Transverse colon (tissue), 4 donors: ENCODE measurements at regions not wholly inside any gene's neighbourhood (a gene's known extent, or its start where the extent isn't known, plus 50 kb on each side); places are given as distances from the start of the nearest gene placed in this dataset.

Source experiments
- POLR2A ChIP-seq: fragments of 450-650 bp; IDR thresholded peaks from one replicate; pipeline ENCODE4 v1.6.1; 2016; ENCODE audit warnings: antibody characterized with exemption, mild to moderate bottlenecking, moderate library complexity
- POLR2AphosphoS5 ChIP-seq, 3 donors: sonication (generic); formaldehyde crosslinking; IDR thresholded peaks; one replicate each; pipeline ENCODE4 v1.6.1; 2016; ENCODE audit warnings: antibody characterized with exemption in 3 of 3
- TF ChIP-seq, protein P1 (sequence below), 5 experiments: fragments of 200-600 bp in 3 of 5; fragments of 450-650 bp in 2 of 5; sonication (generic) in 3 of 5; IDR thresholded peaks; 1 replicate in 2 of 5; 2 replicates in 3 of 5; pipeline ENCODE4 v1.5.1; 2016 to 2017; ENCODE audit warnings: antibody characterized with exemption in 5 of 5, inconsistent platforms in 3 of 5, mild to moderate bottlenecking in 2 of 5, moderate library complexity in 1 of 5

DNA sequence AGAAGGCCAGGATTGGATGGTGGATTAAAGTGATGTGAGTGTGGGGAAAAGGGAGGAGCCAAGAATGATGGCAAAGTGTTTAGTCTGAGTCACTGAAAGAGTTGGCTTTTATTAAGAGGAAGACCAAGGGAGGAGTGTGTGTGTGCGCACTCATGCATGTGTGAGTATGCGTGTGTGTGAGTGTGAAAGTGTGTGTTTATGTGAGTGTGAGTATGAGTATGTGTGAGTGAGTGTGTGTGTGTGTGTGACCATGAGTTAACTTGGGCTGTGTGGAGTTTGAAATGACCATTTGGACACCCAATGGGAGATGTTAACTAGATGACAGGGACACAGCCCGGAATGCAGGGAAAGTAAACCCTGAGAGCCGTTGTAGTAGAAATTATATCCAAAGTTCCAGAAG, 57.6 kb upstream of the EYA2 start:
- TF ChIP-seq, protein P1, sequence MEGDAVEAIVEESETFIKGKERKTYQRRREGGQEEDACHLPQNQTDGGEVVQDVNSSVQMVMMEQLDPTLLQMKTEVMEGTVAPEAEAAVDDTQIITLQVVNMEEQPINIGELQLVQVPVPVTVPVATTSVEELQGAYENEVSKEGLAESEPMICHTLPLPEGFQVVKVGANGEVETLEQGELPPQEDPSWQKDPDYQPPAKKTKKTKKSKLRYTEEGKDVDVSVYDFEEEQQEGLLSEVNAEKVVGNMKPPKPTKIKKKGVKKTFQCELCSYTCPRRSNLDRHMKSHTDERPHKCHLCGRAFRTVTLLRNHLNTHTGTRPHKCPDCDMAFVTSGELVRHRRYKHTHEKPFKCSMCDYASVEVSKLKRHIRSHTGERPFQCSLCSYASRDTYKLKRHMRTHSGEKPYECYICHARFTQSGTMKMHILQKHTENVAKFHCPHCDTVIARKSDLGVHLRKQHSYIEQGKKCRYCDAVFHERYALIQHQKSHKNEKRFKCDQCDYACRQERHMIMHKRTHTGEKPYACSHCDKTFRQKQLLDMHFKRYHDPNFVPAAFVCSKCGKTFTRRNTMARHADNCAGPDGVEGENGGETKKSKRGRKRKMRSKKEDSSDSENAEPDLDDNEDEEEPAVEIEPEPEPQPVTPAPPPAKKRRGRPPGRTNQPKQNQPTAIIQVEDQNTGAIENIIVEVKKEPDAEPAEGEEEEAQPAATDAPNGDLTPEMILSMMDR (IDR thresholded peaks at IDR 0.05), result no peak
- TF ChIP-seq POLR2AphosphoS5 (IDR thresholded peaks at IDR 0.05), result no peak
- no peak for TF ChIP-seq POLR2A
